GM12873 (cell line): ENCODE measurements at regions not wholly inside any gene's neighbourhood (a gene's known extent, or its start where the extent isn't known, plus 50 kb on each side); places are given as distances from the start of the nearest gene placed in this dataset.

Experiments
- TF ChIP-seq, protein P1 (sequence below): IDR thresholded peaks from 2 replicates; pipeline ENCODE4 v1.5.1; 2012; ENCODE audit warnings: low read depth, mild to moderate bottlenecking, moderate library complexity, low read length, control low read depth; ENCODE audit not compliant: insufficient read depth; ENCODE audit errors: missing control alignments

DNA sequence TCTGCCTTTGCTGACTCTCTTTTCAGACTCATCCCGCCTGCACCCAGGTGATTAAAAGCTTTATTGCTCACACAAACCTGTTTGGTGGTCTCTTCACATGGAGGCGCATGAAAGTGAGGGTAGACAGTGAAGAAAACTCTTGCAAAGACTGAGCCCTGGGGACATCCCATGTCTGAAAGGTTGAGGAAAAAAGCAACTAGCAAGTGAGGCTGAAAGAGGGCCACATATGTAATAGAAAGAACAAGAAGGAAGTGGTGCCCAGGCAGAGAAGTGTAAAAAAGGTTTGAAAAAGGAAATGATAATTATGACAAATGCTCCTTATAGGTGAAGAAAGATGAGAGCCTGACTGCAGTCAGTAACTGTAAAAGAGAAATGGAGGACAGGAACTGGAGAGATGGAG lies 115.9 kb upstream of the NEK7 start:
- TF ChIP-seq, protein P1, sequence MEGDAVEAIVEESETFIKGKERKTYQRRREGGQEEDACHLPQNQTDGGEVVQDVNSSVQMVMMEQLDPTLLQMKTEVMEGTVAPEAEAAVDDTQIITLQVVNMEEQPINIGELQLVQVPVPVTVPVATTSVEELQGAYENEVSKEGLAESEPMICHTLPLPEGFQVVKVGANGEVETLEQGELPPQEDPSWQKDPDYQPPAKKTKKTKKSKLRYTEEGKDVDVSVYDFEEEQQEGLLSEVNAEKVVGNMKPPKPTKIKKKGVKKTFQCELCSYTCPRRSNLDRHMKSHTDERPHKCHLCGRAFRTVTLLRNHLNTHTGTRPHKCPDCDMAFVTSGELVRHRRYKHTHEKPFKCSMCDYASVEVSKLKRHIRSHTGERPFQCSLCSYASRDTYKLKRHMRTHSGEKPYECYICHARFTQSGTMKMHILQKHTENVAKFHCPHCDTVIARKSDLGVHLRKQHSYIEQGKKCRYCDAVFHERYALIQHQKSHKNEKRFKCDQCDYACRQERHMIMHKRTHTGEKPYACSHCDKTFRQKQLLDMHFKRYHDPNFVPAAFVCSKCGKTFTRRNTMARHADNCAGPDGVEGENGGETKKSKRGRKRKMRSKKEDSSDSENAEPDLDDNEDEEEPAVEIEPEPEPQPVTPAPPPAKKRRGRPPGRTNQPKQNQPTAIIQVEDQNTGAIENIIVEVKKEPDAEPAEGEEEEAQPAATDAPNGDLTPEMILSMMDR = no peak

DNA sequence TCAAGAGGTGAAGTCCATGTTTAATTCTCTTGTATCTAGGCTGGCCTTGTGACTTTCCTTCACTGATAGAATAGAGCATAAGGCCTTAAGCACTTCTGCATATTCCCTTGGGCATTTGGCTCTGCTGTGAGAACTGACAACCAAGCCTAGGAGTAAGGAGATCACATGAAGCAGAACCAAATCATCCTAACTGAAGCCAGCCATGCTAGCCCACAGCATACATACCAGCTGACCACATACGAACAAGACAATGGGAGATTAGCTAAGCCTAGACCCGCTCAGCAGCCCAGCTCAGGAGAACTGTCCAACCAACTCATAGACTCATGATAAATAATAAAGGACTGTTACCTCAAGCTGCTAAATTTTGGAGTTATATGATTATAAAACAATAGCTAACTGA lies 114.6 kb upstream of the NEK7 start:
- TF ChIP-seq, protein P1 = no peak

DNA sequence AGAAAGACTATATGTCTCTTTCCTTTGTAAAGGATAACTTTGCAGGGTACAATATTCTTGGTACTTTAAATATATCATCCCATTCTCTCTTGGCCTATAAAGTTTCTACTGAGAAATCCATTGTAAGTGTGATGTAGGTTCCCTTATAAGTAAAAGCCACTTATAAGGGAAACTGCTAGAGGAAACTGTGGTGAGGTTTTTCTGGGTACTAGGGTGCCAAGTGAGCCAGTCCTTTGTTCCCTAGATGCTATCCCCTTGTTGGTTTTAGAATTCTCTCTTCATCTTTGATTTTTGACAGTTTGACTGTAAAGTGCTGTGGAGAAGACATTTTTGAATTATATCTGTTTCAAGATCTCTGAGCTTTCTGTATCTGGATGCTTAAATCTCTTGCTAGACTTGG lies 108.9 kb upstream of the NEK7 start:
- TF ChIP-seq, protein P1 = no peak

GRCh38 chr1:198054510-198054909 lies 102.3 kb upstream of the NEK7 start:
- TF ChIP-seq, protein P1 = no peak

DNA sequence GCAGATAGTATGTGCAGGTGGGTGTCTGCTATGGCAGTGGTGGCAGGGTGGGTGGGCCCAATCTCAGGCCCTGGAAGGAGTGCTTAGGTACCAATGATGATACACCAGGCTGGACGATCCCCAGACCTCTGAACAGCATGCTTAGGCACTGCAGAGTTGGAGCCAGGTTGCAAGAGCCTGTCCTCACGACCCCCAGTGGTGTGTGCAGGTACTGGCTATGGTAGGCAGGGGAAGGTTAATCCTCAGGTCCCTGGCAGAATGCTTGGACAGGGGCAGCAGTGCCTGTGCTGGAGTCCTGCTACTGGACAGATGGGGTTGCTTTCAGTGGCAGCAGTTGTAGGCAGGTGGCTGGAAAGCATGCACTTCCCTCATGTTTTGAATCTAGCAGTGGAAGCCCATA lies 100.5 kb upstream of the NEK7 start:
- TF ChIP-seq, protein P1 = peak; percentile 62

DNA sequence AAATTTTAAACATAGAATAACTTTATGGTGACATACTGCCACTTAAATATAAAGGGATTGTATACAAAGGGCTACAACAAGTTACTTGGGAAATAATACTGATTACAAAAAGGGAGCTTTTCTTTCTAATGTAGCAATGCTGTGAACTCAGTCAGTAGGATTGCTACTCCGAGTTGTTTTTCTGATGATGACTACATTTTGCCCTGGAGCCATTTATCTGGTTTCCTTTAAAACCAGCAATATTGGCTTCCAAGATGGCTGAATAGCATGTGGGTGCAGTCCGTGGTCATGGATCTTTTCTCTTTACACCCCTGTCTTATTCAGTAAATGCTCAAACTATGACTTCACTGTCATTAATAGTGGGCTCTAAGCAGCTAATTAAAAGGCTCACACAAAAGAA lies 92.6 kb upstream of the NEK7 start:
- TF ChIP-seq, protein P1 = no peak

GRCh38 chr1:198068285-198068684 lies 88.5 kb upstream of the NEK7 start:
- TF ChIP-seq, protein P1 = no peak

DNA sequence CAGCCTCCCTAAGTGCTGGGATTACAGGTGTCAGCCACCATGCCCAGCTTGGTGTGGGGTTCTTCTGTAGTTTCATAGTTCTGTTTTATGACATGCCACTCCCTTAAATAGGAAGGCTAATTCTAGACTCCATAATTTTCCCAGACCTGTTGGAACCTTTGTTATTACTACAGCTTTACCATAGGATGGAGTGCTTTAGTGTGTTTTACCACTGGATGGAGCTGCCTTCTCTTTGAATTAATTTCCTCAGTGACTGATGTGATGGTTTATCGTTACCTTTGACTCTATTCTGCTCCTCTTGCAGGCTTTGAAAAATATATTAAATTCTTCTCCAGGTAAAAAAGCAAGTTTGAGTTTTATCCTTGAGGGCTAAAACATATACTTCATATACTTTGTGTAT lies 84.6 kb upstream of the NEK7 start:
- TF ChIP-seq, protein P1 = peak; percentile 3
